ENCODE measurements at regions not wholly inside any gene's neighbourhood (a gene's known extent, or its start where the extent isn't known, plus 50 kb on each side); places are given as distances from the start of the nearest gene placed in this dataset.

- TF ChIP-seq POLR2A (IDR thresholded peaks at IDR 0.05; ENCODE audit: low read length) = no peak
- no peak for TF ChIP-seq GATA1 (IDR thresholded peaks at IDR 0.05; ENCODE audit: low read depth, low read length)
Measured at GRCh38 chrX:128862557-128862956, 660.7 kb downstream of the SMARCA1 start.
